ENCODE measurements at regions not wholly inside any gene's neighbourhood (a gene's known extent, or its start where the extent isn't known, plus 50 kb on each side); places are given as distances from the start of the nearest gene placed in this dataset.

DNA sequence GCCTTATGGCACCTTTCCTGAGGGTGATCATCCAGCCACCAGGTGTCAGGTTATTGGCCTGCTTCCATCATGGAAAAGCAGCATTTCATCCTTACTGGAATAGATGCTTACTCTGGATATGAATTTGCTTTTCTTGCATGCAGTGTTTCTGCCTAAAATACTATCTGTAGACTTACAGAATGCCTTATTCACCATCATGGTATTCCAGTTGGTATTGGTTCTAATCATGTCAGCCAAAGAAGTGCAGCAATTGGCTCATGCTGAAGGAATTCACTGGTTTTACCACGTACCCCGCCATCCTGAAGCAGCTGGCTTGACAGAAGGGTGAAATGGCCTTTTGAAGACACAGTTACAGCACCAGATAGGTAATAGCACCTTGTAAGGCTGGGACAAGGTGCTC, 194.2 kb downstream of the AASDHPPT start:
- peaks cover 1% of the 10 kb centered on the region for H3K4me1 Mint-ChIP-seq (ENCODE audit: low read depth, unreplicated experiment)
- ChIA-PET POLR2A (no interaction called here), CTCF (no interaction called here)
- peaks cover 39% of the 10 kb centered on the region for H3K9me3 Mint-ChIP-seq (ENCODE audit: unreplicated experiment)
- no peaks in the 10 kb centered on the region for H3K36me3 ChIP-seq (ENCODE audit: control insufficient read depth, insufficient read depth, low read length)
- no peaks in the 10 kb centered on the region for H3K4me1 ChIP-seq
- intact Hi-C loops (cut with micrococcal nuclease; ENCODE audit: unreplicated experiment): loop anchor here (10.0 kb wide), 1 partner anchor 313 kb away; no protein-coding TSS in a partner anchor
- H3K36me3 Mint-ChIP-seq (ENCODE audit: insufficient read depth, unreplicated experiment): no peaks in the 10 kb centered on the region
- no peak overlapping the region for H3K4me3 Mint-ChIP-seq (ENCODE audit: unreplicated experiment)
- H3K27me3 ChIP-seq (replicated peaks; ENCODE audit: control insufficient read depth, insufficient read depth, low read length): no peaks in the 10 kb centered on the region
- H3K27ac Mint-ChIP-seq (ENCODE audit: unreplicated experiment): no peak overlapping the region
- BruUV-seq (replicated peaks): no TSS peak
- H3K27me3 Mint-ChIP-seq (ENCODE audit: insufficient read depth, unreplicated experiment): no peaks in the 10 kb centered on the region
- DNase-seq: no peak
- no peak overlapping the region for H3K4me3 ChIP-seq (ENCODE audit: low read depth, low read length)
- peak in 1 of 2 experiments; percentile 2 for TF ChIP-seq CTCF (IDR thresholded peaks at IDR 0.05; ENCODE audit: insufficient read depth in 1 of 2, low read depth in 1 of 2, low read length in 1 of 2, severe bottlenecking in 1 of 2, unreplicated experiment in 1 of 2)
- peaks cover 8% of the 10 kb centered on the region; the same call in 1 of the 2 replicates for H3K9me3 ChIP-seq

DNA sequence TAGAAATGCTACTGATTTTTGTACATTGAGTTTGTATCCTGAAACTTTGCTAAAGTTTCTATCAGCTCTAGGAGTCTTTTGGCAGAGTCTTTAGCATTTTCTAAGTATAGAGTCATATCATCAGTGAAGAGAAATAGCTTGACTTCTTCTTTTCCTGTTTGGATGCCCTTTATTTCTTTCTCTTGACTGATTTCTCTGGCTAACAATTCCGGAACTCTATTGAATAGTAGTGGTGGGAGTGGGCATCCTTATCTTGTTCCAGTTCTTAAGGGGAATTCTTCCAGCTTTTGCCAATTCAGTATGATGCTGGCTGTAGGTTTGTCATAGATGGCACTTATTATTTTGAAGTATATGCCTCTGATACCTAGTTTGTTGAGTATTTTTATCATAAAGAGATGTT, 197.7 kb downstream of the AASDHPPT start:
- Histone ChIP-seq H3K36me3 (ENCODE audit: control insufficient read depth, insufficient read depth, low read length) (no peaks in the 10 kb centered on the region), H3K4me1 (peaks cover 14% of the 10 kb centered on the region; the same call in 1 of the 2 replicates), H3K27me3 (replicated peaks; ENCODE audit: control insufficient read depth, insufficient read depth, low read length) (no peaks in the 10 kb centered on the region), H3K9me3 (0 out of 2 replicates have a peak, but pooled peaks cover 2% of the 10 kb centered on the region), H3K4me3 (ENCODE audit: low read depth, low read length) (no peak overlapping the region)
- H3K4me1 Mint-ChIP-seq (ENCODE audit: low read depth, unreplicated experiment): peaks cover 20% of the 10 kb centered on the region
- no peak for TF ChIP-seq CTCF (IDR thresholded peaks at IDR 0.05; ENCODE audit: insufficient read depth in 1 of 2, low read depth in 1 of 2, low read length in 1 of 2, severe bottlenecking in 1 of 2, unreplicated experiment in 1 of 2)
- intact Hi-C loops (cut with micrococcal nuclease; ENCODE audit: unreplicated experiment): loop anchor here (5.0 to 10.0 kb wide), 2 partner anchors 188 to 310 kb away; no protein-coding TSS in a partner anchor
- no peak overlapping the region for H3K4me3 Mint-ChIP-seq (ENCODE audit: unreplicated experiment)
- H3K27ac Mint-ChIP-seq (ENCODE audit: unreplicated experiment): no peak overlapping the region
- POLR2A ChIA-PET: no interaction called here
- CTCF ChIA-PET: interaction anchor here (1.0 kb wide), 1 partner anchor 206 kb away, joined by 3 read pairs; no protein-coding TSS in a partner anchor
- DNase-seq: no peak
- BruUV-seq (replicated peaks): no TSS peak
- H3K36me3 Mint-ChIP-seq (ENCODE audit: insufficient read depth, unreplicated experiment): no peaks in the 10 kb centered on the region
- peaks cover 20% of the 10 kb centered on the region for H3K9me3 Mint-ChIP-seq (ENCODE audit: unreplicated experiment)
- H3K27me3 Mint-ChIP-seq (ENCODE audit: insufficient read depth, unreplicated experiment): no peaks in the 10 kb centered on the region

DNA sequence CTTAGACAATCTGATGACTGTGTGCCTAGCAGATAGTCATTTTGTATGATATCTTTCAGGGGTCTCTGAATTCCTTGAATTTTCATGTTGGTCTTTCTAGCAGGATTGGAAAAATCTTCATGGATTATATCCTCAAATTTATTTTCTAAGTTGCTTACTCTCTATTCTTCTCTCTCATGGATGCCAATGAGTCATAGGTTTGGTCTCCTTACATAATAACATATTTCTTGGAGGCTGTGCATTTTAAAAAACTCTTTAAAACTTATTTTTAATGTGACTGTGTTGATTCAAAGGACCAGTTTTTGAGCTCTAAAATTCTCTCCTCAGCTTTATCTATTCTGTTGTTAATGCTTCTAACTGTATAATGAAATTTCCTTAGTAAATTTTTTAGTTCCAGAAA, 198.7 kb downstream of the AASDHPPT start:
- H3K36me3 Mint-ChIP-seq (ENCODE audit: insufficient read depth, unreplicated experiment): no peaks in the 10 kb centered on the region
- TF ChIP-seq CTCF (IDR thresholded peaks at IDR 0.05; ENCODE audit: insufficient read depth in 1 of 2, low read depth in 1 of 2, low read length in 1 of 2, severe bottlenecking in 1 of 2, unreplicated experiment in 1 of 2): no peak
- peaks cover 20% of the 10 kb centered on the region for H3K4me1 Mint-ChIP-seq (ENCODE audit: low read depth, unreplicated experiment)
- DNase-seq: no peak
- intact Hi-C loops (cut with micrococcal nuclease; ENCODE audit: unreplicated experiment): loop anchor here (2.0 to 10.0 kb wide), 3 partner anchors 189 to 309 kb away; no protein-coding TSS in a partner anchor
- peaks cover 14% of the 10 kb centered on the region; the same call in 1 of the 2 replicates for H3K4me1 ChIP-seq
- H3K27me3 ChIP-seq (replicated peaks; ENCODE audit: control insufficient read depth, insufficient read depth, low read length): no peaks in the 10 kb centered on the region
- no peaks in the 10 kb centered on the region for H3K36me3 ChIP-seq (ENCODE audit: control insufficient read depth, insufficient read depth, low read length)
- no peak overlapping the region for H3K4me3 Mint-ChIP-seq (ENCODE audit: unreplicated experiment)
- ChIA-PET POLR2A (no interaction called here), CTCF (interaction anchor here (1.0 kb wide), 1 partner anchor 205 kb away, joined by 3 read pairs; no protein-coding TSS in a partner anchor)
- H3K9me3 Mint-ChIP-seq (ENCODE audit: unreplicated experiment): peaks cover 20% of the 10 kb centered on the region
- 0 out of 2 replicates have a peak, but pooled peaks cover 2% of the 10 kb centered on the region for H3K9me3 ChIP-seq
- H3K27ac Mint-ChIP-seq (ENCODE audit: unreplicated experiment): no peak overlapping the region
- no peaks in the 10 kb centered on the region for H3K27me3 Mint-ChIP-seq (ENCODE audit: insufficient read depth, unreplicated experiment)
- BruUV-seq (replicated peaks): no TSS peak
- H3K4me3 ChIP-seq (ENCODE audit: low read depth, low read length): no peak overlapping the region

Measured in Caco-2 (cell line).